Erythroblast (primary cell): ENCODE measurements at regions not wholly inside any gene's neighbourhood (a gene's known extent, or its start where the extent isn't known, plus 50 kb on each side); places are given as distances from the start of the nearest gene placed in this dataset.
A peak's percentile ranks its signal among the peaks of the same experiment; 100 is the strongest.

Source experiments
- DNase-seq, 2 experiments: peaks; one replicate each; lab custom pipeline; 2025; lab: John Stamatoyannopoulos, UW
- GATA1 ChIP-seq: IDR thresholded peaks from 2 replicates; pipeline ENCODE4 v1.6.1; 2011; ENCODE audit warnings: low read depth, mild to moderate bottlenecking, control low read depth, low read length, moderate library complexity
- POLR2A ChIP-seq: IDR thresholded peaks from 2 replicates; pipeline ENCODE4 v1.6.1; 2011; ENCODE audit warnings: mild to moderate bottlenecking, low read length

- TF ChIP-seq GATA1 (no peak), POLR2A (no peak)
- DNase-seq, result no peak
Observed at GRCh38 chr1:221470000-221470698, 271.7 kb downstream of the DUSP10 start.

- TF ChIP-seq POLR2A (no peak), GATA1 (no peak)
Observed at GRCh38 chr1:221473411-221473810, 268.5 kb downstream of the DUSP10 start.

GRCh38 chr1:221477252-221477651, 264.6 kb downstream of the DUSP10 start:
- no peak for TF ChIP-seq POLR2A
- TF ChIP-seq GATA1, result no peak

More at GRCh38 chr1:221473411-221473810, 268.5 kb downstream of the DUSP10 start:
- DNase-seq, result no peak

GRCh38 chr1:221478050-221478949, 263.6 kb downstream of the DUSP10 start:
- no peak for TF ChIP-seq GATA1
- no peak for TF ChIP-seq POLR2A
- DNase-seq, result peak; percentile 24 to 29

More at GRCh38 chr1:221477252-221477651, 264.6 kb downstream of the DUSP10 start:
- DNase-seq, result no peak

- no peak for DNase-seq
- TF ChIP-seq GATA1 (no peak), POLR2A (no peak)
Observed at GRCh38 chr1:221487781-221488524, 253.9 kb downstream of the DUSP10 start.

GRCh38 chr1:221488550-221488949, 253.3 kb downstream of the DUSP10 start:
- TF ChIP-seq POLR2A (no peak), GATA1 (no peak)
- DNase-seq, result no peak

- DNase-seq, result no peak
- TF ChIP-seq GATA1 (no peak), POLR2A (no peak)
Observed at GRCh38 chr1:221494670-221495069, 247.2 kb downstream of the DUSP10 start.

GRCh38 chr1:221497046-221497445, 244.8 kb downstream of the DUSP10 start:
- TF ChIP-seq POLR2A (no peak), GATA1 (no peak)
- DNase-seq, result no peak

- no peak for TF ChIP-seq GATA1
- TF ChIP-seq POLR2A, result no peak
- no peak for DNase-seq
Observed at GRCh38 chr1:221503268-221503667, 238.6 kb downstream of the DUSP10 start.

GRCh38 chr1:221509575-221510355, 232.1 kb downstream of the DUSP10 start:
- no peak for TF ChIP-seq GATA1
- TF ChIP-seq POLR2A, result no peak
- no peak for DNase-seq

GRCh38 chr1:221510793-221511503, 230.9 kb downstream of the DUSP10 start:
- no peak for TF ChIP-seq POLR2A
- TF ChIP-seq GATA1, result no peak
- DNase-seq, result peak in 1 of 2 experiments; percentile 42

GRCh38 chr1:221511797-221512196, 230.1 kb downstream of the DUSP10 start:
- peak; percentile 5 to 74 for DNase-seq
- no peak for TF ChIP-seq POLR2A
- TF ChIP-seq GATA1, result no peak
